ENCODE measurements at regions not wholly inside any gene's neighbourhood (a gene's known extent, or its start where the extent isn't known, plus 50 kb on each side); places are given as distances from the start of the nearest gene placed in this dataset.

GRCh38 chr20:20831794-20832193 is 119.3 kb upstream of the RALGAPA2 start:
- Histone ChIP-seq H3K4me3 (ENCODE audit: low read depth in 1 of 2, low read length in 2 of 2) (no peak overlapping the region), H3K36me3 (ENCODE audit: control insufficient read depth in 2 of 2, insufficient read depth in 2 of 2, low read length in 1 of 2) (no peaks in the 10 kb centered on the region), H3K9me3 (ENCODE audit: control insufficient read depth in 2 of 2, insufficient read depth in 1 of 2, low read depth in 1 of 2, low read length in 1 of 2) (peaks cover 0 to 2% of the 10 kb centered on the region in 2 donors), H3K27me3 (ENCODE audit: control insufficient read depth in 1 of 2, insufficient read depth in 2 of 2, low read length in 2 of 2) (no peaks in the 10 kb centered on the region), H3K27ac (ENCODE audit: low read depth in 2 of 2, low read length in 1 of 2) (no peak overlapping the region), H3K4me1 (ENCODE audit: control insufficient read depth in 2 of 2, insufficient read depth in 2 of 2, low read length in 1 of 2) (no peaks in the 10 kb centered on the region)
- WGBS, 2 donors: 72 to 88% methylated on average over 6 of the region's 6 CpGs

GRCh38 chr20:20829681-20830080 is 117.2 kb upstream of the RALGAPA2 start:
- 79 to 87% methylated on average over 2 of the region's 2 CpGs for WGBS, 2 donors
- no peak overlapping the region for H3K27ac ChIP-seq (ENCODE audit: low read depth in 2 of 2, low read length in 1 of 2)
- H3K27me3 ChIP-seq (ENCODE audit: control insufficient read depth in 1 of 2, insufficient read depth in 2 of 2, low read length in 2 of 2): no peaks in the 10 kb centered on the region
- H3K4me1 ChIP-seq (ENCODE audit: control insufficient read depth in 2 of 2, insufficient read depth in 2 of 2, low read length in 1 of 2): no peaks in the 10 kb centered on the region
- no peaks in the 10 kb centered on the region for H3K36me3 ChIP-seq (ENCODE audit: control insufficient read depth in 2 of 2, insufficient read depth in 2 of 2, low read length in 1 of 2)
- peaks cover 0 to 2% of the 10 kb centered on the region in 2 donors for H3K9me3 ChIP-seq (ENCODE audit: control insufficient read depth in 2 of 2, insufficient read depth in 1 of 2, low read depth in 1 of 2, low read length in 1 of 2)
- no peak overlapping the region for H3K4me3 ChIP-seq (ENCODE audit: low read depth in 1 of 2, low read length in 2 of 2)

GRCh38 chr20:20827992-20828597 is 115.7 kb upstream of the RALGAPA2 start:
- Histone ChIP-seq H3K36me3 (ENCODE audit: control insufficient read depth in 2 of 2, insufficient read depth in 2 of 2, low read length in 1 of 2) (no peaks in the 10 kb centered on the region), H3K4me3 (ENCODE audit: low read depth in 1 of 2, low read length in 2 of 2) (no peak overlapping the region), H3K27ac (ENCODE audit: low read depth in 2 of 2, low read length in 1 of 2) (no peak overlapping the region), H3K27me3 (ENCODE audit: control insufficient read depth in 1 of 2, insufficient read depth in 2 of 2, low read length in 2 of 2) (no peaks in the 10 kb centered on the region), H3K4me1 (ENCODE audit: control insufficient read depth in 2 of 2, insufficient read depth in 2 of 2, low read length in 1 of 2) (no peaks in the 10 kb centered on the region), H3K9me3 (ENCODE audit: control insufficient read depth in 2 of 2, insufficient read depth in 1 of 2, low read depth in 1 of 2, low read length in 1 of 2) (peaks cover 0 to 2% of the 10 kb centered on the region in 2 donors)
- 73 to 75% methylated on average over 4 of the region's 4 CpGs for WGBS, 2 donors

GRCh38 chr20:20824924-20825584 is 112.6 kb upstream of the RALGAPA2 start:
- no peak overlapping the region for H3K4me3 ChIP-seq (ENCODE audit: low read depth in 1 of 2, low read length in 2 of 2)
- 19 to 21% methylated on average over 18 of the region's 18 CpGs for WGBS, 2 donors
- no peaks in the 10 kb centered on the region for H3K4me1 ChIP-seq (ENCODE audit: control insufficient read depth in 2 of 2, insufficient read depth in 2 of 2, low read length in 1 of 2)
- peaks cover 0 to 2% of the 10 kb centered on the region in 2 donors for H3K27me3 ChIP-seq (ENCODE audit: control insufficient read depth in 1 of 2, insufficient read depth in 2 of 2, low read length in 2 of 2)
- no peak overlapping the region for H3K27ac ChIP-seq (ENCODE audit: low read depth in 2 of 2, low read length in 1 of 2)
- H3K9me3 ChIP-seq (ENCODE audit: control insufficient read depth in 2 of 2, insufficient read depth in 1 of 2, low read depth in 1 of 2, low read length in 1 of 2): peaks cover 0 to 2% of the 10 kb centered on the region in 2 donors
- no peaks in the 10 kb centered on the region for H3K36me3 ChIP-seq (ENCODE audit: control insufficient read depth in 2 of 2, insufficient read depth in 2 of 2, low read length in 1 of 2)

GRCh38 chr20:20823476-20823881 is 111.0 kb upstream of the RALGAPA2 start:
- Histone ChIP-seq H3K27me3 (ENCODE audit: control insufficient read depth in 1 of 2, insufficient read depth in 2 of 2, low read length in 2 of 2) (peaks cover 0 to 2% of the 10 kb centered on the region in 2 donors), H3K4me1 (ENCODE audit: control insufficient read depth in 2 of 2, insufficient read depth in 2 of 2, low read length in 1 of 2) (no peaks in the 10 kb centered on the region), H3K27ac (ENCODE audit: low read depth in 2 of 2, low read length in 1 of 2) (no peak overlapping the region), H3K4me3 (ENCODE audit: low read depth in 1 of 2, low read length in 2 of 2) (no peak overlapping the region), H3K9me3 (ENCODE audit: control insufficient read depth in 2 of 2, insufficient read depth in 1 of 2, low read depth in 1 of 2, low read length in 1 of 2) (no peaks in the 10 kb centered on the region), H3K36me3 (ENCODE audit: control insufficient read depth in 2 of 2, insufficient read depth in 2 of 2, low read length in 1 of 2) (no peaks in the 10 kb centered on the region)
- 77 to 78% methylated on average over 11 of the region's 11 CpGs for WGBS, 2 donors

GRCh38 chr20:20821484-20822260 is 109.2 kb upstream of the RALGAPA2 start:
- peaks cover 0 to 2% of the 10 kb centered on the region in 2 donors for H3K27me3 ChIP-seq (ENCODE audit: control insufficient read depth in 1 of 2, insufficient read depth in 2 of 2, low read length in 2 of 2)
- WGBS, 2 donors: 60 to 69% methylated on average over 12 of the region's 12 CpGs
- no peaks in the 10 kb centered on the region for H3K36me3 ChIP-seq (ENCODE audit: control insufficient read depth in 2 of 2, insufficient read depth in 2 of 2, low read length in 1 of 2)
- no peak overlapping the region for H3K27ac ChIP-seq (ENCODE audit: low read depth in 2 of 2, low read length in 1 of 2)
- H3K4me3 ChIP-seq (ENCODE audit: low read depth in 1 of 2, low read length in 2 of 2): no peak overlapping the region
- H3K9me3 ChIP-seq (ENCODE audit: control insufficient read depth in 2 of 2, insufficient read depth in 1 of 2, low read depth in 1 of 2, low read length in 1 of 2): no peaks in the 10 kb centered on the region
- H3K4me1 ChIP-seq (ENCODE audit: control insufficient read depth in 2 of 2, insufficient read depth in 2 of 2, low read length in 1 of 2): no peaks in the 10 kb centered on the region

GRCh38 chr20:20820785-20821483 is 108.5 kb upstream of the RALGAPA2 start:
- Histone ChIP-seq H3K9me3 (ENCODE audit: control insufficient read depth in 2 of 2, insufficient read depth in 1 of 2, low read depth in 1 of 2, low read length in 1 of 2) (no peaks in the 10 kb centered on the region), H3K4me3 (ENCODE audit: low read depth in 1 of 2, low read length in 2 of 2) (no peak overlapping the region), H3K4me1 (ENCODE audit: control insufficient read depth in 2 of 2, insufficient read depth in 2 of 2, low read length in 1 of 2) (no peaks in the 10 kb centered on the region), H3K27me3 (ENCODE audit: control insufficient read depth in 1 of 2, insufficient read depth in 2 of 2, low read length in 2 of 2) (peaks cover 0 to 2% of the 10 kb centered on the region in 2 donors), H3K36me3 (ENCODE audit: control insufficient read depth in 2 of 2, insufficient read depth in 2 of 2, low read length in 1 of 2) (no peaks in the 10 kb centered on the region), H3K27ac (ENCODE audit: low read depth in 2 of 2, low read length in 1 of 2) (no peak overlapping the region)
- WGBS, 2 donors: 57 to 59% methylated on average over 9 of the region's 9 CpGs

GRCh38 chr20:20820104-20820503 is 107.7 kb upstream of the RALGAPA2 start:
- WGBS, 2 donors: 72 to 77% methylated on average over 10 of the region's 10 CpGs

GRCh38 chr20:20816969-20817755 is 104.7 kb upstream of the RALGAPA2 start:
- Histone ChIP-seq H3K36me3 (ENCODE audit: control insufficient read depth in 2 of 2, insufficient read depth in 2 of 2, low read length in 1 of 2) (no peaks in the 10 kb centered on the region), H3K4me3 (ENCODE audit: low read depth in 1 of 2, low read length in 2 of 2) (no peak overlapping the region), H3K9me3 (ENCODE audit: control insufficient read depth in 2 of 2, insufficient read depth in 1 of 2, low read depth in 1 of 2, low read length in 1 of 2) (no peaks in the 10 kb centered on the region), H3K4me1 (ENCODE audit: control insufficient read depth in 2 of 2, insufficient read depth in 2 of 2, low read length in 1 of 2) (no peaks in the 10 kb centered on the region), H3K27ac (ENCODE audit: low read depth in 2 of 2, low read length in 1 of 2) (no peak overlapping the region), H3K27me3 (ENCODE audit: control insufficient read depth in 1 of 2, insufficient read depth in 2 of 2, low read length in 2 of 2) (no peaks in the 10 kb centered on the region)
- WGBS, 2 donors: 60 to 66% methylated on average over 4 of the region's 4 CpGs

More at GRCh38 chr20:20820104-20820503, 107.7 kb upstream of the RALGAPA2 start:
- H3K27ac ChIP-seq (ENCODE audit: low read depth in 2 of 2, low read length in 1 of 2): no peak overlapping the region
- no peaks in the 10 kb centered on the region for H3K9me3 ChIP-seq (ENCODE audit: control insufficient read depth in 2 of 2, insufficient read depth in 1 of 2, low read depth in 1 of 2, low read length in 1 of 2)
- H3K36me3 ChIP-seq (ENCODE audit: control insufficient read depth in 2 of 2, insufficient read depth in 2 of 2, low read length in 1 of 2): no peaks in the 10 kb centered on the region
- no peak overlapping the region for H3K4me3 ChIP-seq (ENCODE audit: low read depth in 1 of 2, low read length in 2 of 2)
- no peaks in the 10 kb centered on the region for H3K4me1 ChIP-seq (ENCODE audit: control insufficient read depth in 2 of 2, insufficient read depth in 2 of 2, low read length in 1 of 2)
- H3K27me3 ChIP-seq (ENCODE audit: control insufficient read depth in 1 of 2, insufficient read depth in 2 of 2, low read length in 2 of 2): peaks cover 0 to 2% of the 10 kb centered on the region in 2 donors
